HG02678 (cell line): ENCODE measurements at regions not wholly inside any gene's neighbourhood (a gene's known extent, or its start where the extent isn't known, plus 50 kb on each side); places are given as distances from the start of the nearest gene placed in this dataset.
"Not testable (repeated sequence)": the region's sequence is repeated elsewhere in the genome, so short reads cannot be mapped to it uniquely, and the experiment has no call there.

ENCODE experiments used
- ATAC-seq: cut with Tn5 transposase; IDR thresholded peaks from one replicate; pipeline ENCODE4 v1.9.1; 2021; ENCODE audit warnings: mild to moderate bottlenecking, moderate library complexity; ENCODE audit not compliant: unreplicated experiment

DNA sequence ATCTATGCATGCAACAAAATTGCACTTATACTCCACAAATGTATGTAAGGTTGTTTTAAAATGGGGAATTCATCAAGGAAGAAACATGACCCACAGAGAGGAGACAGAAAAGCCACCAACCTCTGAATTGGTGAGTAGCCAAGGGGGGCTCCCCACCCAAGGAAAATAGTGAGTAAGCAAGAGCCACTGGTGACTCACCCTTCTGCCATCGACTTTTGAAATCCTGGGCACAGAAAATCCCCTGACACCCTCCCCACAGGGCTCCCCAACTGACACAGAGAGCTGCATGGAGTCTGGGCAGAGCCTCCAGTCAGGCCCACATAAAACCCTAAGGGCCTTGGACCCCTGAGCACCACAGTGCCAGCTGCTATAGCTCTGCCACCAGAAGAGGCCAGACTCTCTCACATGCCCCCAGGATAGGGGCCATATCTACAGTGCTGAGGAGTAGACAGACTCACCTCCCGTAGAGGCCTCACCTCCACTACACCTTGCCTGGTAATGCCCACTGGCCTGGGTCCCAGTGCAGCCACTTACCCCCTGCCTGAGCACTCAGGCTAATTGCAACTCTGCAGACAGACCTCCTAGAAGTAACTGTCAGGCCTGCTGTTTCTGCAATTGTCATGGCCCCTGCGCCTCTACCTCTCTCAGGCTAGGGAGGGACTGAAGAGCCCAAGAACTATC, 244.7 kb upstream of the WSB1 start:
- ATAC-seq, result no peak

DNA sequence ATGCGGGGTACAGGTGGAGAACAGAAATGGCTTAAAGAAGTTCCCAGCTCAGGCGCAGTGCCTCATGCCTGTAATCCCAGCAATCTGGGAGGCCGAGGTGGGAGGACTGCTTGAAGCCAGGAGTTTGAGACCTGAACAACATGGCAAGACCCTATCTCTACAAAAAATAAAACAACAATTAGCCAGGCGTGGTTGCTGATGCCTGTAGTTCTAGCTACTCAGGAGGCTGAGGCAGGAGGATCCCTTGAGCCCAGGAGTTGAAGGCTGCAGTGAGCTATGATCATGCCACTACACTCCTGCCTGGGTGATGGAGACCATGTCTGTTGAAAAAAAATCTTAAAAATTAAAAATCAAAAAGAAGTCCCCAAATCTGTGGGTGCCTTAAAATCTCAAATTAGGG, 228.3 kb upstream of the WSB1 start:
- ATAC-seq, result no peak

DNA sequence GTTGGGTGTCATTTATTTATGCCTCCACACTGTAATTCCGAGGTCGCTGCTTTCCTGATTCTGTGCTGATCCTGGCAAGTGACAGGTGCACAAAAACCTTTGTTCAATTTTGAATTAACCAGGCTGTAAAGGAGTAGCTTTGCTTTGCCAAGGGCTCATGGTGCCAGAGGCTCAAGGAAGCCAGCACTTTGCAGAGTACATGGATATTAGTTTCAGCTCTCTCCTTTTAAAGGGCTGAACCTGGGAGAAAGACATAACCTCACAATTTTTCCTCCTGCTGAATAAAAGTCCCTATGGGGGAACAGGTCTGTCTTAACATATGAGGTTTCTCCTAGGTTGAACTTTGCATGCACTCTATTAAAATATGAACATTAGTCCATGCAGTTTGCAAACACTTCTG, 227.6 kb upstream of the WSB1 start:
- no peak for ATAC-seq

DNA sequence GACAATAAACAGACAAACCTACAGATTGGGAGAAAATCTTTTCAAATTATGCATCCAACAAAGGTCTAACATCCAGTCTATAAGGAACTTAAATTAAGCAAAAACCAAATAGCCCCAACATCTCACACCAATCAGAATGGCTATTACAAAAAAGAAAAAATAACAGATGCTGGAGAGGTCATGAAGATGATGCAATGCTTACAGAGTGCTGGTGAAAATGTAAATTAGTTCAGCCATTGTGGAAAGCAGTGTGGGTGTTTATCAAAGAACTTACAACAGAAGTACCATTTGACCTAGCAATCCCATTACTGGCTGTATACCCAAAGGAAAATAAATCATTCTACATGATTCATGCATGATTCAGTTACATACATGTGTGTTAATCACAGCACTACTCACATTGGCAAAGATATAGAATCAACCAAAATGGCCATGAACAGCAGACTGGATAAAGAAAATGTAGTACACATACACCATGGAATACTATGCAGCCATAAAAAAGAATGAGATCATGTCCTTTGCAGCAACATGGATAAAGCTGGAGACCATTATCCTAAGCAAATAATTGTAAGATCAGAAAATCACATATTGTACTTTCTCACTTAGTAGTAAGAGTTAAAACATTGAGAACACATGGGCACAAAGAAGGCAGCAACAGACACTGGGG, 223.9 kb upstream of the WSB1 start:
- ATAC-seq, result no peak

DNA sequence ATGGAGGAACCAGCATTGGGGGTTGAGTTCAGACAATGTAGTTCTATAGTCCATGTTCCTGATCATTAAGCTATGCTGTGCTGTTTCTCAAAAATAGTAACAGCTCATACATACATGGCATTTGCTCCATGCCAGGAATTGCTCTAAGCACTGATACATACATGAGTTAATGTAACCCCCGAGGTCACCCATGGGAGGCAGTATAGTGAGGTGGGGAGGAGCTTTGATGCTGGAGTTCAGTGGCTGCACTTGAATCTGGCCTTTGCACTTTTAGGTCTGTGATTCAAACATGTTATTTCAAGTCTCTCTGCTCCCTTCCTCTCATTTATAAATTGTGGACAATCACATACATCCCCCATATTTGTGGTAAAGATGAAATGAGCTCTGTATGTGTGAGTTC, 223.1 kb upstream of the WSB1 start:
- no peak for ATAC-seq

DNA sequence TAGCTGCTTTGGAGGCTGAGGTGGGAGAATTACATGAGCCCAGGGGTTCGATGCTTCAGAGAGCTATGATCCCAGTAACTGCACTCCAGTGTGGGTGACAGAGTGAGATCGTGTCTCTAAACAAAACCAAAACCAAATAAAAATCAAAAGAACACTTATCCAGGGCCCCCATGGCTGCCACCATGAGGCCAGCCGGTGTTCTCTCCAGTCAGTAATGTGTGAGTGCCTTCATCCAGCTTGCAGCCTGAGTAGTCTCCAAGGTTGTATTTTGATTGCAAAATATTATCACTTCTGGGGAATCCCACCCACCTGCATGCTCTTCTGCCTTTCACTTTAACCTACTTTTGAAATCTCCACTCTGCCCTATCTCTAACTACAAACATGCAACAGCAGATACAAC, 221.0 kb upstream of the WSB1 start:
- ATAC-seq, result no peak

DNA sequence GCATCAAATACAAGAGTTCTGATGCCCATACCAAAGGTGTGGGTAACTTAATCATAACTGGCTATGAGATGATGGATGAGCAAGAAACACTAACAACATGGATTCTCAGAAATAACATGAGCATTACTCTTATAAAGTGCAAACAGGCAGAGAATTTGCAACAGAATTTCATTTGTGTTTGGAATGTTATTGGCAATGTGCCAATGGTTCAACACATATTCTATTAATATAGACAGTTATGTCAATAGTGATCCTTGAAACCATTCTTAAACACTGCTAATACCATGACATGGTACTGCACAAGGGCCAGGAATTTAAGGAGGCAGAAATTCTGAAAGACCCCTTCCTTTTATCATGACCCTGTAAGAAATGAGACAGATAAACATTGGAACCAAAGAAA, 217.1 kb upstream of the WSB1 start:
- no peak for ATAC-seq

DNA sequence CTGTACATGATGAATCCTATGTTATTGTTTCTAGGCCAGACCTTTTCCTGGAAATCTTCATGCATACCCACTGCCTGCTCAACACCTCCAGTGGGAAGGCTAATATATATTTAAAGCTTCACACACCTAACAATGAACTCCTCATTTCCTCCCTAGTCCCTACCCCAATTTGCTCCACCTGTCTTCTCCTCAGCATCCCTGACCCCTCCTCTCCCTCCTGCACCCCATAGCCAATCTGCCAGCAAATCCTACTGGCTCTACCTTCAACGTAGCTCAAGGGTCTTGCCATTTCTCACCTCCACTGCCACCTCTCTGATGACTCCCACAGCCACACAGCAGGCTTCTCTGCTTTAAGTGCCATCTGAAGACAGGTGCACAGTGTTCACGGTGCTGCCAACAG, 215.6 kb upstream of the WSB1 start:
- ATAC-seq, result no peak

DNA sequence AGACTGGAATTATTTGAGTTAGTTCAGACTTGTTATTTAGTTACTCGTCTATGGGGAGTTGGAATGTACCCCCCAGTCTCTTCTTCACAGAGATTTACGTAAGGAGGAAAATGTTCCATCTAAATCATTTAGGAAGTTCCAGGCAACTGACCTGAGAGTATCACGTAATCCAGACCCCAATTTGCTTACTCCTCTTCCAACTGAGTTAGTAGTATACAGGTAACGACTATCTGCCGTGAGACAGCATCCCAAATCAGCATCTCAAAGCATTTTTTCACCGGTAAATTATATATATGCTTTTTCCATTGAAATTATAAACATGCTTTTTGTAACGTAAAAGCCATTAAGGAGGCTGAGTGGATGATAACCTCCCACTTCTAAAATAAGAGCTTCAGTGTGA, 214.3 kb upstream of the WSB1 start:
- ATAC-seq, result no peak

DNA sequence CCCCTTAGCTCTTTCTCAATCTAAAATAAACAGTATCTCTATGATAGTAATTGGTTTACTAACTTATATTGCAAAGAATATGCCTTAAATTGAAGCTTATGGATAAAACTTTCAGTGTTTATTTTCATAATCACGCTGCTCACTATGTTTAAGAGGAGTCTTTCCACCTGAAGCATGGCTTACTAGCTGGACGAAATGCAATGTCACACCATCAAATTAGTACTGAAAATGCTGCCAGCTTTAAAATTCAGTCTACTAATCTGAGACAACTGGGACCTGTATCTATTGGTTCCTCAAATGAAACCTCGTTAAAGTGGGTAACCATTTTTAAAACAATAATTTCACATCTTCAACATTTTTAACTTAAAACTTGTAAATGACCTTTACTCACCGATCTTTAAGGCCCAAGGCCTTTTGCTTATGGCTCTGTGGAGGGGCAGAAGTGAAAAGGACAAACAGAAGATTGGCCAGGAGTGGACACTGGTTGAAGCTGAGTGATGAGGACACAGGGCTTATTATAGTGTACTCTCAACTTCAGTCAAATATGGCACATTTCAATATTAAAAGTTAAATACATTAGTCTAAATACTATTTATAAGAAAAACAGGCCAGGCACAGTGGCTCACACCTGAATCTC, 212.8 kb upstream of the WSB1 start:
- ATAC-seq, result no peak

DNA sequence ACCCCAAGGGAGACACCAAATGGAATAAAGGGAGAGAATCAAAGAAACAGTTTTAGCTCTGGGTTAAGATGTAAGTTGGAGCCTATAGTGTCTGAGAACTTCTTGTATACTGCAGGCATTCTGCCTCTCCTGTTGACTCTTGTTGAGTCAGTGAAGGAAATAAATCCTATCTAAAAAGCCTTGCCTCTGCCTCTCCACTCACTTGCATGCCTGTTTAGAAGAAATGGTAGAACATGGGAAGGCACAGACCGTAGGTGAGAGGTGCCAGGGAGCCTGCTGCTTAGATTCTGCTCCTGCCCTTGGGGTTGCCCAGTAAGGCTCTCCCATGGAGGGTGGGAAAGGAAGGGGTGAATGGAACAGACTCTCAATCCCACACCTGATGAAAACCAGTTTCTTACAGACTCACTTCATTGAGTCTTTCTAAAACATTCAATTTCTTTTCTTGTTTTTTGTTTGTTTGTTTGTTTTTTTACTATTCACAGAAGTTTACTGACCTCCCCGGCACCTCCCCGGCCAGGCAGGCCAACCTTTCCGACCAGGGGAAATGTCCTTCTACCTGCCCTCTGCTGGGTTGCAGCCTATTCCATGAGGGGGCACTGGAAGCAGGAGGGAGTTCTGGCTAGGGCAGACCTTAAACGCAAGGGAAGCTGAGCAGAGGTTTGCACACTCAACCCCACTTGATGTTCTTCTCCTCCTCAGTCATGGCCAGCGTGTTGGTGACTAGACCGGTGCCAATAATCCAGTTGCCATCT, 211.7 kb upstream of the WSB1 start:
- ATAC-seq, result no peak

DNA sequence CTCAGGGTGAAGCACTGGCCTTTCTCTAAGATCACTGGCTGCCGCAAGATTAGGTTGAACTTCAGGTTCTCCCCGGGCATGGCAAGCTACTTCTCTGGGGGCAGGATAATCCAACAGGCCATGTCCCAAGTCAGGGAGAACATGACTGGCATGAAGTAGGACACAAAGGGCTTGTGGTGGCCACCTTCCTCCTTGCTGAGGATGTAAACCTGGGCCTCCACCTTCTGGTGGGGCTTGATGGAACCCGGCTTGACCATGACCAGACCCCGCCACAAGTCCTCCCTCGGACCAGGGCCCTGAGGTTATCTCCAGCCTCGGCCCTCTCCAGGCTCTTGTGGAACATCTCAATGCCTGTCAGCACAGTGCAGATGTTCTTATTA, 211.1 kb upstream of the WSB1 start:
- ATAC-seq, result no peak

DNA sequence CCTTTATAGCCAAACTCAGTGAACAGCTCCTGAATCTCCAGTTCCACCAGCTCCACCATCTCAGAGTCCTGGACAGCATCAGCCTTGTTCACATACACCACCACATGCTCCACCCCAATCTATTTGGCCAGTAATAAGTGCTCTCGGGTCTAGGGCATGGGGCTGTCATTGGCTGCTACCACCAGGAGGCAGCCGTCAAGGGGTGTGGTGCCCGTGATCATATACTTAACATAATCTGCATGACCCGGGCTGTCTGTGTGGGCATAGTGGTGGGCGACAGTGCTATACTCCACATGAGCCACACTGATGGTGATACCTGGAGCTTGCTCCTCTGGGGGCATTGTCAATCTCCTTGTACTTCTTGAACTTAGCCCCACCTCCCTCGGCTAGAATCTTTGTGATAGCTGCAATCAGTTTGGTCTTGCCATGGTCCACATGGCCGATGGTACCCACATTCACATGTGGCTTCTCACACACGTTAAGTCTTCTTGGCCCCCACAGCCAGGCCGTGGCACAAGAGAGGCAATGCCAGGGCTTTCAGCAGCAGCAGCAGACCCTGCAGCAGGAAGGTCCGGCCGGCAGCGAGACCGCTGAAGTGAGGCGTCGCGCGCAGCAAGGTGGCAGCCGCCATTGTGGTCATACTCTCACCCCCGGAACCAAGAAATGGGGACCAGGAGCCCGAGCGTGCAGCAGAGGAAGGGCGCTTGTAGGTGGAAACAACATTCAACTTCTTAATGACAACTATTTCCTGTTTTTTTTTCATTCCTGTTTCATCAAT, 210.3 kb upstream of the WSB1 start:
- ATAC-seq, result no peak

DNA sequence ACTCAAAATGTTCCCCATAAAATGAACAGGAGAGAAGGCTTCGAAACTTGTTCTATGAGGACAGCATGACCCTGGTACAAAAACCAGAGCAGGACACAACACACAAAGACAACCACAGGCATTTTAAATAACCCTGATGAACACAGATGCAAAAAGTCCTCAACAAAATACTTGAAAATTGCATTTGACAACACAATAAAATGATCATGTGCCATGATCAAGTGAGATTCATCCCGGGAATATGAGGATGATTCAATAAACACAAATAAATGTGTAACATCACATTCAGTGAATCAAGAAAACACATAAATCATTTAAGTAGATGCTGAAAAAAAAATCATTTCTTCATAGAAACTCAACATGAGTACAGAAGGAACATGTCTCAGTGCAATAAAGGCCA, 208.4 kb upstream of the WSB1 start:
- ATAC-seq, result no peak

DNA sequence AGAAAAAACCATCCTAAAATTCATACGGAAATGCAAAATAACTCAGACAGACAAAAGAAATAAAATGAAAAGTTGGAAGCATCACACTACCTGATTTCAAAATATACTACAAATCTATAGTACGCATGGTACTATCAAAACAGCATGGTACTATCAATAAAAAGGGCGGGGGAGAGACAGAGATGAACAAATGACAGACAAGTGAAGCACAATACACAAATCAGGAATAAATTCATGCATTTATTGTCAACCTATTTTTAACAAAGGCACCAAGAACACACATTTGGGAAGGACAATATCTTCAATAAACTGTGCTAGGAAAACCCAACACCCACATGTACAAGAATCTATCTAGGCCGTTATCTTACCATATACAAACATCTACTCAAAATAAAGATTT, 207.4 kb upstream of the WSB1 start:
- ATAC-seq, result no peak

DNA sequence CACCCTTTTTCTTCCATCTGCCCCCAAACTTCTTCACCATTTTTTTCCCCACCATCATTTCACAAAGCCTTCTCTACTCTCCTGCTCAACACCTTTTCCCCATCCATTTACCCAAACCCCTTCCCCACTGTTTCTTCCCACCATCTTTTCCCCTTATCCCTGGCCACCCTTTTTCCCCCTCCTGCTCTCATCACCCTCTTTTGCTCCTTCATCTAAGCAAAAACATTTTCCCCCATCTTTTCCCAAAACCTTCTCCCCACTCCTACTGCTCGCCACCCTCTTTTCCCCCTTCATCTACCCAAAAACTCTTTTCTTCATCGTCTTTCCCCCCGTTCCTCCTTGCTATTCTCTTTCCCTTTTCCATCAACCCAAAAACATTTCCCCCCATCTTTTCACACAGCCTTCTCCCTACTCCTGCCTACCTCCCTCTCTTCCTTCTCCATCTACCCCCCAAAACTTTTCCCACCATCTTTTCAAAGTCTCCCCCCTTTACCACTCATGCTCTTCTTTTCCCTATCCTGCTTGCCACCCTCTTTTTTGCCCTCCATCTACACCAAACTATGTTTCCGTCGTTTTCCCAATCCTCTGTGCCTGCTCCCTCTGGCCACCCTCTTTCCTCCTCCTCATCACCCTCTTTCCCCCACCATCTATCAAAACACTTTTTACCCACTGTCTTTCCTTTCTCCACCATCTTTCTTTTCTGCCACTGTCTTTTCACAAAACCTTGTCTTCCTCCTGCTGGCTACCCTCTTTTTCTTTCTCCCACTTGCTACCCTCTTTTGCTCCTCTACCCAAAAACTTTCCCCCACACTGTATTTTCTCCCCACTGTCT, 205.8 kb upstream of the WSB1 start:
- ATAC-seq, result no peak

DNA sequence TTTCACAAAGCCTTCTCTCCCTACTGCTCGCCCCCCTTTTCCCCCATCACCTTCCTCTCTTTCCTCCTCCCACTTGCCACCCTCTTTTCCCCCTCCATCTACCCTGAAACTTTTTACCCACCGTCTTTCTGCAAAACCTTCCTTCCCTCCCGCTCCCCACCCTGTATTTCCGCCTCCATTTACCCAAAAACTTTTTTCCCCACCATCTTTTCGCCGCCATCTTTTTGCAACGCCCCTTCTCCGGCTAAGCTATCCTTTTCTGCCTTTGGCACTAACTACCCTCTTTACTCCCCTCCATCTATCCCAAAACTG, 205.2 kb upstream of the WSB1 start:
- ATAC-seq, result no peak

DNA sequence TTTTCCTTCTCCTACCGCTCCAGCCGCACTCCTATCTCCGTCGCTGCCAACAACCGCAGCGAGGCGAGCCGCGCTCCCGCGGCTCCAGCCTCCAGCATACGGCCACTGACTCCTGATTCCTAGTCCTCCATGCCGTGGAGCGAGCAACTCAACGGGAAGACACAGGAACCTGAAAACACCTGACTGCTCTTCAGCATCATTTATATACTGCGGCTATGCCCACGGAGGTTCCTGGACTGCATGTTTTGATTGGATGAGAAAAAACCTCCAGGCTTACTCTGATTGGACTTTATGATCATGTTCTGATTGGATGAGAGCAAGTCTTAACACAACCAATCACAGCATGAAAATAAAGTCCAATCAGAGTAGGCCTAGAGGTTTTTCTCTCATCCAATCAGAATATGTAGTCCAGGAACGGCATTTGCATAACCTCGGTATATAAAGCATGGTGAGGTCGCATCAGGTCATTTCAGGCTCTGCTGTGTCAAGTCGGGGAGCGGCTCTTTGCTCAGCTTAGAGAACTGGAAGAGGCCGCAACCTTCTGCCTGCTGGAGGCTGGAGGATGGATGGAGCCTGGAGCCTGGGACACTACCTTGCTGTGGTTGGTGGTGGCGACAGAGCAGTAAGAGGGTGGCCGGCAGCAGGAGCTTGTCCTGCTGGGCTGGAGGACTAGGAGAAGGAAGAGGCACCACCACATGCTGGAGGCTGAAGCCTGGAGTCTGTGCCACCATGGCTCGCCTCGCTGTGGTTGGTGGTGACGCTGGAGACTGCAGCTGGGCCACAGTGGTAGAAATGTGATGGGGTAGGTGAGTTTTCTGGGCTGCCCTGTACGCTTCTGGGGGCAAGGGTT, 204.6 kb upstream of the WSB1 start:
- not testable (repeated sequence) for ATAC-seq

DNA sequence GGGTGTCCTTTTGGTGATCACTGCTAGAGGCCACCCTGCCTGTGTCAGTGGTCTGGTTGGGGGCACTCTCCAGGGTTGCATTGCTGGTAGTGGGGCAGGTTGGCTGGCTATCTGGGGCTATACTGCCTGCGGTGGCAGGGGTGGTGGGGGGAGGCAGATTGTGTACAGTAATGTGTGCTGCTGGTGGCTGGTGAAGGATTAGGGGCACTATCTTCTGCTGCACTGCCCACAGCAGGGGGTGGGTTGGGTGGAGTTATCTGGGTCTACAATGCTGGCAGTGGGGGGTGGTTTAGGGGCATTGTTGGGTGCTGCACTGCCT, 204.0 kb upstream of the WSB1 start:
- ATAC-seq, result no peak
